ENCODE measurements at regions not wholly inside any gene's neighbourhood (a gene's known extent, or its start where the extent isn't known, plus 50 kb on each side); places are given as distances from the start of the nearest gene placed in this dataset.

DNA sequence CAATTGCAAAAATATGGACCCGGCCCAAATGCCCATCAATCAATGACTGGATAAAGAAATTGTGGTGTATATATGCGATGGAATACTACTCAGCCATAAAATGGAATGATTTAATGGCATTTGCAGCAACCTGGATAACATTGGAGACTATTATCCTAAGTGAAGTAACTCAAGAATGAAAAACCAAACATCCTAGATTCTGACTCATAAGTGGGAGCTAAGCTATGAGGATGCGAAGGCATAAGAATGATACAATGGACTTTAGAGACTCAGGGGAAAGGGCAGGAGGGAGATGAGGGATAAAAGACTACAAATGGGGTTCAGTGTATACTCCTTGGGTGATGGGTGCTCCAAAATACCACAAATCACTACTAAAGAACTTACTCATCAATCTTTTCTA lies 247.6 kb upstream of the FBXL7 start:
- Histone ChIP-seq H2BK120ac (ENCODE audit: insufficient read depth, low read length, poor library complexity) (no peak overlapping the region), H2BK5ac (ENCODE audit: low read depth, low read length, poor library complexity) (no peak overlapping the region), H4K12ac (ENCODE audit: low read depth, low read length) (no peak overlapping the region), H3K23ac (ENCODE audit: low read length) (no peak overlapping the region), H3K4me1 (ENCODE audit: control insufficient read depth in 1 of 2, insufficient read depth in 2 of 2, low read length in 2 of 2) (no peaks in the 10 kb centered on the region), H2BK12ac (ENCODE audit: low read length) (no peak overlapping the region), H3K36me3 (ENCODE audit: control insufficient read depth in 1 of 2, insufficient read depth in 2 of 2, low read length in 2 of 2) (no peaks in the 10 kb centered on the region), H3K79me2 (ENCODE audit: control insufficient read depth, insufficient read depth, low read length, poor library complexity) (no peaks in the 10 kb centered on the region), H3K4me2 (ENCODE audit: low read length) (no peak overlapping the region), H2AK5ac (ENCODE audit: low read length) (no peak overlapping the region), H3K27me3 (ENCODE audit: insufficient read depth, low read length) (no peaks in the 10 kb centered on the region), H3K18ac (ENCODE audit: low read length) (no peak overlapping the region), H3K79me1 (ENCODE audit: low read length) (no peaks in the 10 kb centered on the region), H4K91ac (ENCODE audit: low read depth, low read length) (no peak overlapping the region), H3K27ac (ENCODE audit: low read depth, low read length) (no peak overlapping the region), H3K9me3 (ENCODE audit: insufficient read depth, low read depth, low read length) (no peaks in the 10 kb centered on the region), H3K4ac (ENCODE audit: low read depth, low read length) (no peak overlapping the region), H3K14ac (ENCODE audit: low read length) (no peak overlapping the region), H4K8ac (ENCODE audit: low read depth, low read length) (no peak overlapping the region), H3K4me3 (ENCODE audit: low read depth, low read length) (no peak overlapping the region), H2AFZ (ENCODE audit: insufficient read depth, low read length, poor library complexity) (no peak overlapping the region), H3K9ac (ENCODE audit: low read length) (no peak overlapping the region)
- WGBS (ENCODE audit: extremely low coverage, insufficient coverage, insufficient read length) = no CpG with 5 or more reads among the region's 3 CpGs
- no peak for DNase-seq

DNA sequence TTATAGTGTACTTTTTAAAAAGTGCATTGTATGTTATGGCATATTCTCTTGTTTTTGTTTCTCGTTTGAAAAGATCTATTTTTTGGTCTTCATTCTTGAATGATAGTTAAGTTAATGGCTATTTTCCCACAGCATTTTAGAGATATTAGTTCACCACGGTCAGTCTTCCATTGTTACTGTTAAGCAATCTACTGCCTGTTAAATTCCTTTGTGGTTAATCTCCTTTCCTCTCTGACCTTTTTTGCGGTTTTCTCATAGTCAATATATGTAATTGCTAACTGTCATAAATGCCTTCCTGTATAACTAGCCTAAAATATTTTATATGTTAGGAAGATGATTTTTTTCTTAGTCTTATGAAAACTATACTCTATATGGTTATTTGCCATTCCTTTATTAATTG lies 250.8 kb upstream of the FBXL7 start:
- Histone ChIP-seq H3K23ac (ENCODE audit: low read length) (no peak overlapping the region), H3K79me1 (ENCODE audit: low read length) (no peaks in the 10 kb centered on the region), H3K14ac (ENCODE audit: low read length) (no peak overlapping the region), H3K36me3 (ENCODE audit: control insufficient read depth in 1 of 2, insufficient read depth in 2 of 2, low read length in 2 of 2) (no peaks in the 10 kb centered on the region), H3K18ac (ENCODE audit: low read length) (no peak overlapping the region), H2AFZ (ENCODE audit: insufficient read depth, low read length, poor library complexity) (no peak overlapping the region), H3K79me2 (ENCODE audit: control insufficient read depth, insufficient read depth, low read length, poor library complexity) (no peaks in the 10 kb centered on the region), H3K9ac (ENCODE audit: low read length) (no peak overlapping the region), H4K12ac (ENCODE audit: low read depth, low read length) (no peak overlapping the region), H2BK12ac (ENCODE audit: low read length) (no peak overlapping the region), H2BK120ac (ENCODE audit: insufficient read depth, low read length, poor library complexity) (no peak overlapping the region), H4K8ac (ENCODE audit: low read depth, low read length) (no peak overlapping the region), H2AK5ac (ENCODE audit: low read length) (no peak overlapping the region), H3K27ac (ENCODE audit: low read depth, low read length) (no peak overlapping the region), H3K4me2 (ENCODE audit: low read length) (no peak overlapping the region), H2BK5ac (ENCODE audit: low read depth, low read length, poor library complexity) (no peak overlapping the region), H3K4ac (ENCODE audit: low read depth, low read length) (no peak overlapping the region), H3K4me1 (ENCODE audit: control insufficient read depth in 1 of 2, insufficient read depth in 2 of 2, low read length in 2 of 2) (no peaks in the 10 kb centered on the region), H4K91ac (ENCODE audit: low read depth, low read length) (no peak overlapping the region), H3K27me3 (ENCODE audit: insufficient read depth, low read length) (no peaks in the 10 kb centered on the region), H3K9me3 (ENCODE audit: insufficient read depth, low read depth, low read length) (no peaks in the 10 kb centered on the region), H3K4me3 (ENCODE audit: low read depth, low read length) (no peak overlapping the region)
- peak in 1 of 2 donors; percentile 75 for DNase-seq
- WGBS (ENCODE audit: extremely low coverage, insufficient coverage, insufficient read length) = no CpG with 5 or more reads among the region's 3 CpGs

DNA sequence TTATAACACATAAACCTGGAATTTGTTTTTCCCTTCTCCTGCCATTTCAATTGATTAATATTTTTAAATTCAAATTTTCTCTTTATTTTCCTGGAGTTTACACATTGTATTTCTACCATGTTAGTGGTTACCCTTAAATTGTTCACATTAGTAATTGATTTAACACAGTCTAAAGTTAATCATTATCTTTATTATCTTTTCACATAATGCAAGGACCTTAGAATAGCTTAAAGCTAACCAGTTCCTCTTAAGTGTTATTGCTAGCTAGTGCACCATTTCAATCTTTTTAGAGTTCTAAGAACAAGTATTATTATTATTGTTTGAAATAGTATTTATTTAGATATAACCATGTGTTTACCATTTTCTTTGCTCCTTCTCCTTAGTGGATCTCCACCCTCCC lies 251.2 kb upstream of the FBXL7 start:
- Histone ChIP-seq H3K4me1 (ENCODE audit: control insufficient read depth in 1 of 2, insufficient read depth in 2 of 2, low read length in 2 of 2) (no peaks in the 10 kb centered on the region), H3K79me2 (ENCODE audit: control insufficient read depth, insufficient read depth, low read length, poor library complexity) (no peaks in the 10 kb centered on the region), H2BK120ac (ENCODE audit: insufficient read depth, low read length, poor library complexity) (no peak overlapping the region), H3K36me3 (ENCODE audit: control insufficient read depth in 1 of 2, insufficient read depth in 2 of 2, low read length in 2 of 2) (no peaks in the 10 kb centered on the region), H2BK5ac (ENCODE audit: low read depth, low read length, poor library complexity) (no peak overlapping the region), H3K9ac (ENCODE audit: low read length) (no peak overlapping the region), H3K9me3 (ENCODE audit: insufficient read depth, low read depth, low read length) (no peaks in the 10 kb centered on the region), H3K79me1 (ENCODE audit: low read length) (no peaks in the 10 kb centered on the region), H3K27me3 (ENCODE audit: insufficient read depth, low read length) (no peaks in the 10 kb centered on the region), H4K8ac (ENCODE audit: low read depth, low read length) (no peak overlapping the region), H3K27ac (ENCODE audit: low read depth, low read length) (no peak overlapping the region), H3K4me3 (ENCODE audit: low read depth, low read length) (no peak overlapping the region), H4K91ac (ENCODE audit: low read depth, low read length) (no peak overlapping the region), H3K23ac (ENCODE audit: low read length) (no peak overlapping the region), H3K4ac (ENCODE audit: low read depth, low read length) (no peak overlapping the region), H2BK12ac (ENCODE audit: low read length) (no peak overlapping the region), H3K4me2 (ENCODE audit: low read length) (no peak overlapping the region), H4K12ac (ENCODE audit: low read depth, low read length) (no peak overlapping the region), H3K14ac (ENCODE audit: low read length) (no peak overlapping the region), H2AFZ (ENCODE audit: insufficient read depth, low read length, poor library complexity) (no peak overlapping the region), H2AK5ac (ENCODE audit: low read length) (no peak overlapping the region), H3K18ac (ENCODE audit: low read length) (no peak overlapping the region)
- no peak for DNase-seq

DNA sequence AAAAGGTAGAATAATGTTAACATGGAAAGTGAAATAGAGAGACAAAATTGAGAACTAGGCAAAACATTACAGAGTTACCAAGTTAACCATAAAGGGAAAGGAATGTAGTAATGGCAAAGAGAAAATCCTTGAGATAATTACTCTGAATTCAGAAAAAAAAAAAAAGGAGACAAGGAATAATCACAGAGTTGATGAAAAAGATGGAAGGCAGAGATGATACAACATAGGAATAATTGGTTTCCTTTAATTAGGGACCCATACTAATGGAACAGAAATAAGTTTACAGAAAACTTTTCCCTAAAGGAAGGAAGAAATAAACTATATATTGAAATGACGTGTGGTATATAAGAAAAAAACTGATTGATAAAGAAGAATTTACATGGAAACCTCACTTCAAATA lies 254.1 kb upstream of the FBXL7 start:
- H3K36me3 ChIP-seq (ENCODE audit: control insufficient read depth in 1 of 2, insufficient read depth in 2 of 2, low read length in 2 of 2) = no peaks in the 10 kb centered on the region

More for the DNA sequence above, 254.1 kb upstream of the FBXL7 start:
- H2AFZ ChIP-seq (ENCODE audit: insufficient read depth, low read length, poor library complexity) = no peak overlapping the region
- H3K79me2 ChIP-seq (ENCODE audit: control insufficient read depth, insufficient read depth, low read length, poor library complexity) = no peaks in the 10 kb centered on the region
- no peak overlapping the region for H3K14ac ChIP-seq (ENCODE audit: low read length)
- H3K4me2 ChIP-seq (ENCODE audit: low read length) = no peak overlapping the region
- H2BK12ac ChIP-seq (ENCODE audit: low read length) = no peak overlapping the region
- no CpG with 5 or more reads among the region's 1 CpG for WGBS (ENCODE audit: extremely low coverage, insufficient coverage, insufficient read length)
- DNase-seq = no peak
- no peak overlapping the region for H3K4me3 ChIP-seq (ENCODE audit: low read depth, low read length)
- no peak overlapping the region for H3K9ac ChIP-seq (ENCODE audit: low read length)
- H2BK120ac ChIP-seq (ENCODE audit: insufficient read depth, low read length, poor library complexity) = no peak overlapping the region
- H4K91ac ChIP-seq (ENCODE audit: low read depth, low read length) = no peak overlapping the region
- H2AK5ac ChIP-seq (ENCODE audit: low read length) = no peak overlapping the region
- no peak overlapping the region for H2BK5ac ChIP-seq (ENCODE audit: low read depth, low read length, poor library complexity)
- H3K9me3 ChIP-seq (ENCODE audit: insufficient read depth, low read depth, low read length) = no peaks in the 10 kb centered on the region
- no peak overlapping the region for H3K18ac ChIP-seq (ENCODE audit: low read length)
- H3K27me3 ChIP-seq (ENCODE audit: insufficient read depth, low read length) = no peaks in the 10 kb centered on the region
- no peak overlapping the region for H4K8ac ChIP-seq (ENCODE audit: low read depth, low read length)
- H3K23ac ChIP-seq (ENCODE audit: low read length) = no peak overlapping the region
- H3K79me1 ChIP-seq (ENCODE audit: low read length) = no peaks in the 10 kb centered on the region
- no peaks in the 10 kb centered on the region for H3K4me1 ChIP-seq (ENCODE audit: control insufficient read depth in 1 of 2, insufficient read depth in 2 of 2, low read length in 2 of 2)
- no peak overlapping the region for H3K27ac ChIP-seq (ENCODE audit: low read depth, low read length)
- H4K12ac ChIP-seq (ENCODE audit: low read depth, low read length) = no peak overlapping the region
- H3K4ac ChIP-seq (ENCODE audit: low read depth, low read length) = no peak overlapping the region
